ENCODE measurements at regions not wholly inside any gene's neighbourhood (a gene's known extent, or its start where the extent isn't known, plus 50 kb on each side); places are given as distances from the start of the nearest gene placed in this dataset.
"Not testable (repeated sequence)": the region's sequence is repeated elsewhere in the genome, so short reads cannot be mapped to it uniquely, and the experiment has no call there.

- H4K8ac ChIP-seq (replicated peaks; ENCODE audit: insufficient read length, low read depth, low read length) = no peak overlapping the region
- no peaks in the 10 kb centered on the region for H3K27me3 ChIP-seq (ENCODE audit: insufficient read depth, low read length)
- Mint-ChIP-seq H3K4me3 (no peak overlapping the region), H3K27me3 (ENCODE audit: low read depth) (peaks cover 24% of the 10 kb centered on the region), H3K27ac (no peak overlapping the region), H3K36me3 (ENCODE audit: insufficient read depth in 1 of 3, low read depth in 3 of 3) (no peaks in the 10 kb centered on the region; a peak in 1 of 7 replicates), H3K9me3 (no peaks in the 10 kb centered on the region; a peak in 1 of 5 replicates), H3K4me1 (peaks cover 12 to 24% of the 10 kb centered on the region in 2 experiments)
- no peak overlapping the region for H3K4ac ChIP-seq (ENCODE audit: low read depth, low read length)
- H2BK15ac ChIP-seq (ENCODE audit: low read depth, low read length) = no peak overlapping the region
- no peak overlapping the region for H3K23ac ChIP-seq (ENCODE audit: insufficient read length, low read depth, low read length)
- H3K23me2 ChIP-seq (ENCODE audit: insufficient read length, low read depth, low read length, poor library complexity, severe bottlenecking) = no peaks in the 10 kb centered on the region
- no peak overlapping the region for H3K18ac ChIP-seq (ENCODE audit: insufficient read length, low read depth, low read length)
- no peaks in the 10 kb centered on the region for H3K9me3 ChIP-seq (ENCODE audit: control insufficient read depth, low read depth, low read length)
- H3K9ac ChIP-seq (ENCODE audit: extremely low read depth, insufficient read length, low read length) = no peak overlapping the region
- no peak overlapping the region for H2BK120ac ChIP-seq (ENCODE audit: low read depth, low read length, poor library complexity, severe bottlenecking)
- DNase-seq = no peak
- H3K4me2 ChIP-seq (ENCODE audit: insufficient read depth, insufficient read length, low read length) = no peak overlapping the region
- H3T11ph ChIP-seq (ENCODE audit: low read length) = no peak overlapping the region
- no peaks in the 10 kb centered on the region for H3K79me2 ChIP-seq (ENCODE audit: insufficient read depth, low read length)
- H2BK5ac ChIP-seq (ENCODE audit: insufficient read length, low read length) = no peak overlapping the region
- no peak overlapping the region for H3K27ac ChIP-seq (ENCODE audit: insufficient read length, low read depth, low read length)
- no peaks in the 10 kb centered on the region for H4K20me1 ChIP-seq (ENCODE audit: control insufficient read depth, insufficient read depth, insufficient read length)
- H4K5ac ChIP-seq (ENCODE audit: insufficient read length, low read depth, low read length) = no peak overlapping the region
- H3K56ac ChIP-seq (ENCODE audit: insufficient read length, low read depth, low read length) = no peak overlapping the region
- WGBS (ENCODE audit: extremely low coverage, insufficient read length, low lambda C conversion rate) = no CpG with 5 or more reads among the region's 5 CpGs
- no peak overlapping the region for H3K14ac ChIP-seq (ENCODE audit: insufficient read depth, low read length)
- no peak overlapping the region for H2BK12ac ChIP-seq (ENCODE audit: insufficient read length, low read depth, low read length)
- no peak overlapping the region for H2AK5ac ChIP-seq (ENCODE audit: insufficient read length, low read length)
- no peak overlapping the region for H4K91ac ChIP-seq (ENCODE audit: insufficient read length, low read depth, low read length)
- no peak overlapping the region for H2BK20ac ChIP-seq (ENCODE audit: low read depth, low read length, poor library complexity, severe bottlenecking)
- TF ChIP-seq CTCF (conservative IDR thresholded peaks at IDR 0.05) = no peak
- no peaks in the 10 kb centered on the region for H3K4me1 ChIP-seq (ENCODE audit: insufficient read depth, low read length)
- no peak overlapping the region for H2AFZ ChIP-seq (ENCODE audit: low read length)
- no peaks in the 10 kb centered on the region for H3K79me1 ChIP-seq (ENCODE audit: insufficient read depth, low read depth, low read length, poor library complexity, severe bottlenecking)
Measured at GRCh38 chr22:26839216-26839615, 181.8 kb downstream of the MIAT start.

- H3K27ac ChIP-seq (ENCODE audit: insufficient read length, low read depth, low read length); H3K56ac ChIP-seq (ENCODE audit: insufficient read length, low read depth, low read length); H2AK5ac ChIP-seq (ENCODE audit: insufficient read length, low read length); H4K5ac ChIP-seq (ENCODE audit: insufficient read length, low read depth, low read length); H3K18ac ChIP-seq (ENCODE audit: insufficient read length, low read depth, low read length); H3K14ac ChIP-seq (ENCODE audit: insufficient read depth, low read length); H2BK5ac ChIP-seq (ENCODE audit: insufficient read length, low read length); H3K4me3 Mint-ChIP-seq; H3K23me2 ChIP-seq (ENCODE audit: insufficient read length, low read depth, low read length, poor library complexity, severe bottlenecking); H3K4me1 ChIP-seq (ENCODE audit: insufficient read depth, low read length); H3K4me2 ChIP-seq (ENCODE audit: insufficient read depth, insufficient read length, low read length); H3K27ac Mint-ChIP-seq; H3K36me3 Mint-ChIP-seq (ENCODE audit: insufficient read depth in 1 of 3, low read depth in 3 of 3); H2BK20ac ChIP-seq (ENCODE audit: low read depth, low read length, poor library complexity, severe bottlenecking); H2AFZ ChIP-seq (ENCODE audit: low read length); H2BK12ac ChIP-seq (ENCODE audit: insufficient read length, low read depth, low read length); H4K91ac ChIP-seq (ENCODE audit: insufficient read length, low read depth, low read length); H4K20me1 ChIP-seq (ENCODE audit: control insufficient read depth, insufficient read depth, insufficient read length); H3K9me3 ChIP-seq (ENCODE audit: control insufficient read depth, low read depth, low read length); H3K79me2 ChIP-seq (ENCODE audit: insufficient read depth, low read length); H3K79me1 ChIP-seq (ENCODE audit: insufficient read depth, low read depth, low read length, poor library complexity, severe bottlenecking); H3K4ac ChIP-seq (ENCODE audit: low read depth, low read length); H2BK120ac ChIP-seq (ENCODE audit: low read depth, low read length, poor library complexity, severe bottlenecking); H3K23ac ChIP-seq (ENCODE audit: insufficient read length, low read depth, low read length); H4K8ac ChIP-seq (replicated peaks; ENCODE audit: insufficient read length, low read depth, low read length); H3K9ac ChIP-seq (ENCODE audit: extremely low read depth, insufficient read length, low read length); H3K27me3 ChIP-seq (ENCODE audit: insufficient read depth, low read length); H3K9me3 Mint-ChIP-seq; DNase-seq; H3T11ph ChIP-seq (ENCODE audit: low read length); H2BK15ac ChIP-seq (ENCODE audit: low read depth, low read length): not testable (repeated sequence)
- H3K4me1 Mint-ChIP-seq = peaks cover 12 to 24% of the 10 kb centered on the region in 2 experiments
- H3K27me3 Mint-ChIP-seq (ENCODE audit: low read depth) = peaks cover 19% of the 10 kb centered on the region
- no CpG with 5 or more reads among the region's 3 CpGs for WGBS (ENCODE audit: extremely low coverage, insufficient read length, low lambda C conversion rate)
Measured at GRCh38 chr22:26840770-26841169, 183.4 kb downstream of the MIAT start.
